GM21737 (cell line): ENCODE measurements at regions not wholly inside any gene's neighbourhood (a gene's known extent, or its start where the extent isn't known, plus 50 kb on each side); places are given as distances from the start of the nearest gene placed in this dataset.
"Not testable (repeated sequence)": the region's sequence is repeated elsewhere in the genome, so short reads cannot be mapped to it uniquely, and the experiment has no call there.

Source experiments
- ATAC-seq: cut with Tn5 transposase; IDR thresholded peaks from one replicate; pipeline ENCODE4 v1.9.1; 2021; ENCODE audit warnings: mild to moderate bottlenecking, moderate library complexity; ENCODE audit not compliant: unreplicated experiment

GRCh38 chr5:130845049-130845765, 319.8 kb downstream of the HINT1 start:
- ATAC-seq, result no peak

DNA sequence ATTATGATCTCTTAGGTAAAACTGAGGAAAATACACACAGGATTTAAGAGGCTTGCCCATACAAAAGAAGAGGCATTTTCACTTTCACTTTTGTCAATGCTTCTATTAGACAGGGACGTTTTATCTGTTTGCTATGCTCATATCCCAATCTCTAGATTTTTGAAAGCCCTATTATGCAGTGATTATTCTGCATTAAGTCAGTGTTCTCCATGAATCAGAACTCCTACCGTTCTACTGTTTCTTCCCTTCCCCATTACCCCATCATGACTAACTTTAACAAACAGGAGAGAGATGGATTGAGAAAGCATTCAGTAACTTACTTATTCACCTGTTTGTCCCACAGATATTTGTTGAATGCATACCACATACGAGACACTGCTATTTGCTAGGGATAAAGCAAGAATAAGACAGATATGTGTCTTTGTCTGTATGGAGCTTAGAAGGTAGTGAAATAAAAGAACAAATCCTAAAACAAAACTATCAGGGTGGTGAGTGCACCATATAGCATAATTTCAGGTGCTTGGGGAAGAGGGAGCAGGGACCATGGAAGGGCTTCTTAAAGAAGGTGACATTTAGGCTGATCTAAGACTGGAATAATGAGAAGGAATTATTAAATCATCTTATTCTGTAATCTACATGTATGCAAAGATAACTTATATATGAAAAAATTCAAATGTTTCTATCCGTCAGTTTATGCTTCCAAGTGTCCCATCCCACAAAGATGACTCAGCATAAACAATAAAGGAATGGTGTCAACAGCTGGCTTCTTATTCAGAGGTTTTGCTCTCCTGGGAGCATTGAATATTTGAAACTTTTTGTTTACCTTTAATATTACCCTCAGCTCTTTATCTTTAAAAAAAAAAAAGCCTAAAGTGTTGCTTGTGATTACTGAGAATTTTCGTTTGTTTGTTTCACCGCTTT, 328.1 kb downstream of the HINT1 start:
- ATAC-seq, result peak; percentile 78

DNA sequence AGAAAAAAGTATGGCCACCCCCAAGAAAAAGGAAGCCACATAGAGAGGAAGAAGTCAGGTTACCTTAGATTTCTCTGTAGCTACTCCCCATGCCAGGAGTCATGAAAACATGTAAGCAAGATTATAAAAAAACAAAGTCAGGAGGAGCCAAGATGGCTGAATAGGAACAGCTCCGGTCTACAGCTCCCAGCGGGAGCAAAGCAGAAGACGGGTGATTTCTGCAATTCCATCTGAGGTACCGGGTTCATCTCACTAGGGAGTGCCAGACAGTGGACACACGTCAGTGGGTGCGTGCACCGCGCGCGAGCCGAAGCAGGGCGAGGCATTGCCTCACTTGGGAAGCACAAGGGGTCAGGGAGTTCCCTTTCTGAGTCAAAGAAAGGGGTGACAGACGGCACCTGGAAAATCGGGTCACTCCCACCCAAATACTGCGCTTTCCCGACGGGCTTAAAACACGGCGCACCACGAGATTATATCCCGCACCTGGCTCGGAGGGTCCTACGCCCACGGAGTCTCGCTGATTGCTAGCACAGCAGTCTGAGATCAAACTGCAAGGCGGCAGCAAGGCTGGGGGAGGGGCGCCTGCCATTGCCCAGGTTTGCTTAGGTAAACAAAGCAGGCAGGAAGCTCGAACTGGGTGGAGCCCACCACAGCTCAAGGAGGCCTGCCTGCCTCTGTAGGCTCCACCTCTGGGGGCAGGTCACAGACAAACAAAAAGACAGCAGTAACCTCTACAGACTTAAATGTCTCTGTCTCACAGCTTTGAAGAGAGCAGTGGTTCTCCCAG, 347.3 kb downstream of the HINT1 start:
- not testable (repeated sequence) for ATAC-seq

DNA sequence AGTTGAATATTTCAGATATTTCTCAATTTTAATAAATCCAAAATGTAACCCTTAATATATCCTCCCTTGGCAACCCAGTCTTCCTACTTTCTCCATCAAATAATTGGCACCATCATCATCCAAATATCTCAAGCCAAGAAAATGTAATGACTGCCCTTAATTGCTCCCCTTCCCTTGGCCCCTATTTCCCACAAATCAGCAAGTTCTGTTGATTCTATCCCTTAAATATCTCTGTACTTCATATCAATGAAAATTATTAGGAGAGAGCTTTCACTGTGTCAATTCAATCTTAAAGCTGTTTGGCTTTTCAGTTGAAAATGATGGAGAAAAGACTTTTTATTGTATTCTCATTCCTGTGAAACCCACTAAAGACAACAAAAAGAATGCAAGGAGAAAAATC, 349.8 kb downstream of the HINT1 start:
- no peak for ATAC-seq

DNA sequence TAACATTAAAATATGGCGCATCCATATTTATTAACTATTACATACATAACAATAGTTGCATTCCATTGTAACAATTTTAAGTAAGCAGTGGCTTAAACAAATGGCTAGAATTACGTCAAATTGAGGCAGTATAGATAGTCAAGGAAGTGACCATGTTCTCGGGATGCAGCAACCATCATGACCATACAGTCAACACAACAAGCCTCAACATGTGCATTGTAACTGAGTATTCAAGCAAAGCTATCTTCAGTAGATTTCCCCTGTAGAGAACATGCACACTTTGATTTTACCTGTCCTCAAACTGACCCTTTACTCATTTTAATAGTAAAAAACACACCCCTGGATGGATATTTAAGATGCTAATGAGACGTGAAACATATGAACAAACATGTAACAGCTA, 356.4 kb downstream of the HINT1 start:
- no peak for ATAC-seq

DNA sequence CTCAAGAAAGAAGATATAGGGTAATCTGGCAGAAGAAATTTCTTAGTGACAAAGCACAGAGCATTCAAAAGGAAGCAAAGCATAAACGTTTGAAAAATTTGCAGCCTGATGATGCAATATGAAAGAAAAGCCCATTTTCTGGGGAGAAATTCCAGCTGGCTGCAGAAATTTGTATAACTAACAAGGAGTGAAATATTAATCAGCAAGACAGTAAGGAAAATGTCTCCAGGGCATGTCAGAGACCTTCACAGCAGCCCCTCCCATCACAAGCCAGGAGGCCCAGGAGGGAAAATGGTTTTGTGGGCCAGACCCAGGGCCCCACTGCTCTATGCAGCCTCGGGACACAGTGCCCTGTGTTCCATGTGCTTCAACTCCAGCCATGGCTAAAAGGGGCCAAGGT, 359.4 kb downstream of the HINT1 start:
- no peak for ATAC-seq

- ATAC-seq, result no peak
These were observed 360.0 kb downstream of the HINT1 start for GRCh38 chr5:130805036-130805435.

DNA sequence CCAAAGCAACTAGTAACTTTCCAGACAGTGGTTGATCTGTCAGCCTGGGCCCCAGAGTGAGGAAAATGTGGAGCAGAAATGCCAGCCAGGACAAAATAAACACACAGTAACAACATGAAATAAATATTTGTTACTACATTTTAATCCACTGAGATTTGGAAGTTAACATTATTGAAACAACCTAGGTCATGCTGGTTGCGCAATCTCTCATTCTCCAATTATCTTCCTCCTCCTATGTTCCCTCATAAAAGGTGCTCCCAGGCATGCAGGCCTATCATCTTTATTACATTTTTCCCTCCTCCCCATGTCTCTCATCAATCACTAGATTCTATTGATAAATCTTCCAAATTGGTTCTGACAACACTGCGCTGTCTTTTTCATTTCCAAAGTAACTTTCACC, 363.1 kb downstream of the HINT1 start:
- no peak for ATAC-seq

- no peak for ATAC-seq
These were observed 366.0 kb downstream of the HINT1 start for GRCh38 chr5:130799015-130799414.

DNA sequence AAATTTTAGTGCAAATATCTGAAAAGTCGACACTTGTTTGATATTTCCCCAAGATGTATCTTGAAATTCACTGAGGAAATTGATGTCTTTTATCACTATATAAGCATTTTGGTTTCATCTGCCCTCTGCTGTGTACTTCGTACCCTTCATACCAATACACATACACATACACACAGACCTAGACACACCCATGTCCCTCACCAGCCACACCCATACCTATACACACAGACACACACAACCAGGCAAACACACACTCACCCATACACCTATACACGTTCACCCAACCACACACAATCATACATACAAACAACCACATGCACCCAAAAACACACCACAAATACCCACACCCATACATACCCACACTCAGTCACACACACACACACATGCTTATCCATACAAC, 367.8 kb downstream of the HINT1 start:
- ATAC-seq, result no peak

DNA sequence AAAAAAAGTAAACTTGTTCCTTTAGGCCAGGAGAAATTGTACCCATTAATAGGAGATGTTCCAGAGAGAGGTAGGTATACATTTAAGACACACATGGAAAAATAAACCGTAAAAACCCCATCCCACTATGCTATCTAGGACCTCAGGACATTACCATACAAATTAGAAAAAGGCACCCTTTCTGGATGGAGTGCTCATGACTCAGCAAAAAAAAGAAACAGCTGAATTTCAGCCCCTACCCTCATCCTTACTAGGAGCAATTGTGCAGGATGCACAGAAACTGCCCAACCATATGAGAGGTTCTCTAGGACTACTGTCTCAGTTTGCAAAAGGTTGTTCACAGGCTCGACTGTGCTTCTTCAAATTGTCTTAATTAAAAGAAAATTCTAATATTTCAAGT, 368.2 kb downstream of the HINT1 start:
- no peak for ATAC-seq

- ATAC-seq, result no peak
These were observed 369.0 kb downstream of the HINT1 start for GRCh38 chr5:130796032-130796431.

DNA sequence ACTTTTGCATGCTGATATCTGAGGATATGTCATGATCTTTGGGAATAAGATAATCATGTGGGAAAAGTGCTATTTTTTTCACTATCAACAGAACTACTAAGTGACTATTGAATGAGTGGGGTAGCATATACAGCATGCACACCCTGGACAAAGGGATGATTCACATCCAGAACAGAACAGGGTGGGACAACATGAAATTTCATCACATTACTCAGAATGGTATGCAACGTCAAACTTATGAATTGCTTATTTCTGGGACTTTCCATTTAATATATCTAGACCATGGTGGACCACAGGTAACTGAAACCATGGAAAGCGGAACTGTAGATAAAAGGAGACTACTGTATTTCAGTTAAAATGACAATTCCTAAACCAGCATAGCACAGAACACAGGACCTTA, 370.0 kb downstream of the HINT1 start:
- ATAC-seq, result no peak

- no peak for ATAC-seq
These were observed 387.3 kb downstream of the HINT1 start for GRCh38 chr5:130777794-130778193.

- no peak for ATAC-seq
These were observed 391.2 kb downstream of the HINT1 start for GRCh38 chr5:130773813-130774212.

DNA sequence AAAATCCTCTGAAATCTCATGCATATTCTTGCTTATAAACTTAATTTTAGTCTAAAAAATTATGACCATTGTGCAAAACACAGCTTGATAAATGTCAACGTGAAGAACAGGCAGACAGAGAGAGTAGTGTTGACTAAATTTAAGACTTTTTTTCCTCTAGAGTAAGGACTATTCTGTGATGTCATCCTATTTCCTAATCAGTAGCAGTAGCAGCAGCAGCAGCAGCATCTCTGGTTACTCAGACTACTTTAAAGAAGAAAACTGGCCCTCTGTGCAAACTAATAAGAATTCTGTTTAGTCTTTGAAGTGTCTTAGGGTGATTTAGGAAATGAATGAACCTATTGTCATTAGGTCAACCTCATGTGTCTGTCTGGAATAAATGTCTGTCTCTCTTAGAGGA, 403.0 kb downstream of the HINT1 start:
- no peak for ATAC-seq

- no peak for ATAC-seq
These were observed 406.0 kb downstream of the HINT1 start for GRCh38 chr5:130759061-130759460.

- no peak for ATAC-seq
These were observed 417.5 kb downstream of the HINT1 start for GRCh38 chr5:130747556-130747955.

DNA sequence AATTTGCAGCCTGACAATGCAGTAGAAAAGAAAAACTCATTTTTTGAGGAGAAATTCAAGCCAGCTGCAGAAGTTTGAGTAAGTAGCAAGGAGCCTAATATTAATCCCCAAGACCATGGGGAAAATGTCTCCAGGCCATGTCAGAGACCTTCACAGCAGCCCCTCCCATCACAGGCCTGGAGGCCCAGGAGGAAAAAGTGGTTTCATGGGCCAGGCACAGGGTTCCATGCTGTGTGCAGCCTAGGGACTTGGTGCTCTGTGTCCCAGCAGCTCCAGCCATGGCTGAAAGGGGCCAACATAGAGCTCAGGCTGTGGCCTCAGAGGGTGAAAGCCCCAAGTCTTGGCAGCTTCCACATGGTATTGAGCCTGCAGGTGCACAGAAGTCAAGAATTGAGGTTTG, 418.4 kb downstream of the HINT1 start:
- ATAC-seq, result not testable (repeated sequence)

DNA sequence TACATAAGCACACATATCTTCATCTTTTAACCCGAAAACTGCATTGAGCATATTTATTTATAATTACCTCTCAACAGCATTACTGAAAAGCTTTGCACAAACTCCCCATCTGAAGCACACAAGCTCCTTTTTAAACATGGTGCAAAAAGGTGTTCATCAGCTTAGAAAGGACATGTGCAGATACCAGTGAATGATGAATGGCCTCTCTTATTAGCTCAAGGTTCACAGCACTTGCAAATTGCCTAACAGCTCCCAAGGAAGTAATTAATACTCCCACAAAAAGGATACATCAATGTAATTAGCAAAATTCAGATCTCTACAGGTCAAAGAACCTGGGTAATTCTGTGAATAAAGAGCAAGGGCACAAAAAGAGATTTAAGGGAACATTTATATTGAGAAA, 422.0 kb downstream of the HINT1 start:
- ATAC-seq, result no peak

GRCh38 chr5:130740047-130740569, 424.9 kb downstream of the HINT1 start:
- ATAC-seq, result no peak
